HCT116 (cell line): ENCODE measurements at regions not wholly inside any gene's neighbourhood (a gene's known extent, or its start where the extent isn't known, plus 50 kb on each side); places are given as distances from the start of the nearest gene placed in this dataset.
A peak's percentile ranks its signal among the peaks of the same experiment; 100 is the strongest.

Experiments
- ATAC-seq: fragments of 200-7000 bp; cut with Tn5 transposase; 2 replicates; pipeline ENCODE4 v1.9.1; 2020; ENCODE audit warnings: mild to moderate bottlenecking, moderate library complexity
- BruUV-seq: library from RNA; stranded (reverse); fragments of 400-500 nt; replicated peaks from 2 replicates; lab custom pipeline; 2021; lab: Mats Ljungman, UMichigan
- CTCF ChIA-PET: fragments of 300-600 bp; sonication (Branson Sonifier 250); formaldehyde crosslinking; loops from one replicate; lab custom pipeline; 2021; ENCODE audit warnings: antibody characterized with exemption; lab: Charles Lee
- POLR2A ChIA-PET: fragments of 300-600, 350-600 bp; sonication (Branson Sonifier 250); formaldehyde crosslinking; loops from one replicate; lab custom pipeline; 2021; ENCODE audit warnings: antibody characterized with exemption; lab: Charles Lee
- RAD21 ChIA-PET, 2 experiments: fragments of 300-600 bp; sonication (Branson Sonifier 250); formaldehyde crosslinking; loops; one replicate each; lab custom pipeline; 2023; ENCODE audit warnings: low total read pairs in 2 of 2; ENCODE audit not compliant: uncharacterized antibody in 2 of 2, unreplicated experiment in 2 of 2, low non-redundant PET in 1 of 2; lab: Charles Lee
- DNase-seq: peaks from one replicate; pipeline ENCODE4 v3.0.0-alpha.2; 2010; ENCODE audit warnings: low read depth, low spot score
- H2AFZ ChIP-seq: fragments of 200-600 bp; shearing (Covaris generic), sonication (generic); 2 replicates; pipeline ENCODE4 v1.6.1; 2017; ENCODE audit warnings: low read depth, mixed run types, mixed read lengths, antibody characterized with exemption, low read length; ENCODE audit not compliant: poor library complexity, severe bottlenecking
- H3K27ac ChIP-seq: 2 replicates; pipeline ENCODE4 v1.5.1; 2012; ENCODE audit warnings: low read depth, low read length
- H3K27me3 ChIP-seq: fragments of 200-600 bp; sonication (generic); 2 replicates; pipeline ENCODE4 v1.6.1; 2016; ENCODE audit warnings: mixed run types, low read length, mixed read lengths; ENCODE audit not compliant: insufficient read depth
- H3K36me3 ChIP-seq, 2 experiments: fragments of 200-500 bp in 1 of 2; fragments of 200-600 bp in 1 of 2; sonication (Bioruptor generic) in 1 of 2; sonication (generic) in 1 of 2; 2 replicates each; pipeline versions ENCODE4 v1.5.1 to v1.6.1; 2014 to 2016; ENCODE audit warnings: low read length in 2 of 2, inconsistent platforms in 1 of 2, mixed read lengths in 1 of 2, mixed run types in 1 of 2; ENCODE audit not compliant: insufficient read depth in 2 of 2, control insufficient read depth in 1 of 2
- H3K4me1 ChIP-seq, 2 experiments: fragments of 200-600 bp in 1 of 2; sonication (generic) in 1 of 2; 2 replicates each; pipeline versions ENCODE4 v1.5.1 to v1.6.1; 2012 to 2017; ENCODE audit warnings: low read length in 2 of 2, inconsistent platforms in 1 of 2, mild to moderate bottlenecking in 1 of 2, mixed read lengths in 1 of 2, mixed run types in 1 of 2, moderate library complexity in 1 of 2; ENCODE audit not compliant: insufficient read depth in 2 of 2, control insufficient read depth in 1 of 2
- H3K4me2 ChIP-seq: fragments of 200-600 bp; sonication (generic); 2 replicates; pipeline ENCODE4 v1.6.1; 2017; ENCODE audit warnings: mixed run types, low read length, mixed read lengths
- H3K4me3 ChIP-seq, 2 experiments: fragments of 200-600 bp in 1 of 2; sonication (generic) in 1 of 2; replicated peaks in 1 of 2; 2 replicates each; pipeline ENCODE4 v1.5.1; 2011 to 2016; ENCODE audit warnings: low read length in 2 of 2, control low read depth in 1 of 2, low read depth in 1 of 2, mild to moderate bottlenecking in 1 of 2, mixed read lengths in 1 of 2, mixed run types in 1 of 2
- H3K79me2 ChIP-seq: fragments of 200-600 bp; sonication (generic); 2 replicates; pipeline ENCODE4 v1.6.1; 2017; ENCODE audit warnings: mild to moderate bottlenecking, mixed run types, low read length, moderate library complexity, mixed read lengths; ENCODE audit not compliant: insufficient read depth
- H3K9ac ChIP-seq: fragments of 200-600 bp; sonication (generic); 2 replicates; pipeline ENCODE4 v1.6.1; 2016; ENCODE audit warnings: low read length, mixed read lengths
- H3K9me2 ChIP-seq: fragments of 200-600 bp; sonication (generic), shearing (Covaris generic); 2 replicates; pipeline ENCODE4 v1.6.1; 2017; ENCODE audit warnings: mixed run types, mild to moderate bottlenecking, moderate library complexity; ENCODE audit not compliant: insufficient read depth
- H3K9me3 ChIP-seq, 2 experiments: fragments of 200-500 bp in 1 of 2; fragments of 200-600 bp in 1 of 2; sonication (Bioruptor generic) in 1 of 2; sonication (generic) in 1 of 2; 2 replicates each; pipeline ENCODE4 v1.6.1; 2014 to 2017; ENCODE audit warnings: low read length in 2 of 2, mixed read lengths in 2 of 2, inconsistent platforms in 1 of 2, low read depth in 1 of 2, mild to moderate bottlenecking in 1 of 2, mixed run types in 1 of 2, moderate library complexity in 1 of 2; ENCODE audit not compliant: control insufficient read depth in 1 of 2, insufficient read depth in 1 of 2
- H4K20me1 ChIP-seq: fragments of 200-600 bp; sonication (generic), shearing (Covaris generic); 2 replicates; pipeline ENCODE4 v1.6.1; 2017; ENCODE audit warnings: mixed run types, mild to moderate bottlenecking, moderate library complexity; ENCODE audit not compliant: insufficient read depth
- CBX3 ChIP-seq: IDR thresholded peaks from 2 replicates; pipeline ENCODE4 v1.6.1; 2012; ENCODE audit warnings: low read depth
- EZH2 ChIP-seq: fragments of 200-600 bp; sonication (generic); IDR thresholded peaks from 2 replicates; pipeline ENCODE4 v1.6.1; 2017; ENCODE audit warnings: antibody characterized with exemption, mixed run types
- POLR2A ChIP-seq: IDR thresholded peaks from 2 replicates; pipeline ENCODE4 v1.7.0; 2011; ENCODE audit warnings: borderline replicate concordance; ENCODE audit not compliant: insufficient read depth, insufficient read length; ENCODE audit errors: extremely low read depth
- RAD21 ChIP-seq: IDR thresholded peaks from 2 replicates; pipeline ENCODE4 v1.6.1; 2012; ENCODE audit warnings: low read depth, mild to moderate bottlenecking
- SIN3A ChIP-seq: IDR thresholded peaks from 2 replicates; pipeline ENCODE4 v1.6.1; 2012; ENCODE audit warnings: low read depth
- YY1 ChIP-seq: IDR thresholded peaks from 2 replicates; pipeline ENCODE4 v1.6.1; 2011; ENCODE audit warnings: low read length, low read depth, moderate library complexity, mild to moderate bottlenecking; ENCODE audit not compliant: insufficient replicate concordance; ENCODE audit errors: extremely low read depth
- ZFX ChIP-seq: fragments of 450-650 bp; IDR thresholded peaks from 2 replicates; pipeline ENCODE4 v1.6.1; 2017
- intact Hi-C: fragments of 100-400 bp; cut with micrococcal nuclease; formaldehyde crosslinking; loops from 2 replicates; pipeline ENCODE4 v1.10.0; 2022
- TF ChIP-seq, protein P1 (sequence below): IDR thresholded peaks from 2 replicates; pipeline ENCODE4 v1.6.1; 2012; ENCODE audit warnings: low read depth
- TF ChIP-seq, protein P2 (sequence below): IDR thresholded peaks from 2 replicates; pipeline ENCODE4 v1.6.1; 2012
- TF ChIP-seq, protein P3 (sequence below), 3 experiments: fragments of 200-600 bp in 1 of 3; sonication (generic) in 1 of 3; IDR thresholded peaks in 2 of 3; conservative IDR thresholded peaks in 1 of 3; 2 replicates each; pipeline ENCODE4 v1.5.1; 2012 to 2017; ENCODE audit warnings: low read depth in 2 of 3, low read length in 2 of 3, antibody characterized with exemption in 1 of 3, borderline replicate concordance in 1 of 3, control low read depth in 1 of 3, mild to moderate bottlenecking in 1 of 3, mixed read lengths in 1 of 3, mixed run types in 1 of 3, moderate library complexity in 1 of 3; ENCODE audit not compliant: insufficient read depth in 1 of 3

DNA sequence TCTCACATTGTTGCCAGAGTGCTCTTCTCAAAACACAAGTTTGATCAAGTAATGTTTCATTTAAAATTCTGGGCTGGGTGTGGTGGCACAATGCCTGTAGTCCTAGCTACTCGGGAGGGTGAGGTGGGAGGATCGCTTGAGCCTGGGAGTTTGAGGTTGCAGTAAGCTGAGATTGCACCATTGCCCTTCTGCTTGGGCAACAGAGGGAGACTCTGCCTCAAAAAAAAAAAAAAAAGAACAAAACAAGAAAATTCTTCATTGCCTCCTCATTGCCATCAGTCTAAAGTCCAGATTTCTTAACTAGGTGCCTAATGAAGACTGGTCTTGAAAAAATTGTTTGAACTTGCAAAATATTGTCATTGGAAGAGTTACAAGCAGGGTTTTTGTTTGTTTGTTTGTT is 120.1 kb downstream of the MFAP3L start (continued):
- TF ChIP-seq, protein P1, sequence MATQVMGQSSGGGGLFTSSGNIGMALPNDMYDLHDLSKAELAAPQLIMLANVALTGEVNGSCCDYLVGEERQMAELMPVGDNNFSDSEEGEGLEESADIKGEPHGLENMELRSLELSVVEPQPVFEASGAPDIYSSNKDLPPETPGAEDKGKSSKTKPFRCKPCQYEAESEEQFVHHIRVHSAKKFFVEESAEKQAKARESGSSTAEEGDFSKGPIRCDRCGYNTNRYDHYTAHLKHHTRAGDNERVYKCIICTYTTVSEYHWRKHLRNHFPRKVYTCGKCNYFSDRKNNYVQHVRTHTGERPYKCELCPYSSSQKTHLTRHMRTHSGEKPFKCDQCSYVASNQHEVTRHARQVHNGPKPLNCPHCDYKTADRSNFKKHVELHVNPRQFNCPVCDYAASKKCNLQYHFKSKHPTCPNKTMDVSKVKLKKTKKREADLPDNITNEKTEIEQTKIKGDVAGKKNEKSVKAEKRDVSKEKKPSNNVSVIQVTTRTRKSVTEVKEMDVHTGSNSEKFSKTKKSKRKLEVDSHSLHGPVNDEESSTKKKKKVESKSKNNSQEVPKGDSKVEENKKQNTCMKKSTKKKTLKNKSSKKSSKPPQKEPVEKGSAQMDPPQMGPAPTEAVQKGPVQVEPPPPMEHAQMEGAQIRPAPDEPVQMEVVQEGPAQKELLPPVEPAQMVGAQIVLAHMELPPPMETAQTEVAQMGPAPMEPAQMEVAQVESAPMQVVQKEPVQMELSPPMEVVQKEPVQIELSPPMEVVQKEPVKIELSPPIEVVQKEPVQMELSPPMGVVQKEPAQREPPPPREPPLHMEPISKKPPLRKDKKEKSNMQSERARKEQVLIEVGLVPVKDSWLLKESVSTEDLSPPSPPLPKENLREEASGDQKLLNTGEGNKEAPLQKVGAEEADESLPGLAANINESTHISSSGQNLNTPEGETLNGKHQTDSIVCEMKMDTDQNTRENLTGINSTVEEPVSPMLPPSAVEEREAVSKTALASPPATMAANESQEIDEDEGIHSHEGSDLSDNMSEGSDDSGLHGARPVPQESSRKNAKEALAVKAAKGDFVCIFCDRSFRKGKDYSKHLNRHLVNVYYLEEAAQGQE: no peak
- no peak for TF ChIP-seq SIN3A
- TF ChIP-seq, protein P2, sequence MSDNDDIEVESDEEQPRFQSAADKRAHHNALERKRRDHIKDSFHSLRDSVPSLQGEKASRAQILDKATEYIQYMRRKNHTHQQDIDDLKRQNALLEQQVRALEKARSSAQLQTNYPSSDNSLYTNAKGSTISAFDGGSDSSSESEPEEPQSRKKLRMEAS: no peak
- TF ChIP-seq CBX3: no peak
- no peak for TF ChIP-seq YY1
- TF ChIP-seq ZFX: no peak
- TF ChIP-seq EZH2: no peak

DNA sequence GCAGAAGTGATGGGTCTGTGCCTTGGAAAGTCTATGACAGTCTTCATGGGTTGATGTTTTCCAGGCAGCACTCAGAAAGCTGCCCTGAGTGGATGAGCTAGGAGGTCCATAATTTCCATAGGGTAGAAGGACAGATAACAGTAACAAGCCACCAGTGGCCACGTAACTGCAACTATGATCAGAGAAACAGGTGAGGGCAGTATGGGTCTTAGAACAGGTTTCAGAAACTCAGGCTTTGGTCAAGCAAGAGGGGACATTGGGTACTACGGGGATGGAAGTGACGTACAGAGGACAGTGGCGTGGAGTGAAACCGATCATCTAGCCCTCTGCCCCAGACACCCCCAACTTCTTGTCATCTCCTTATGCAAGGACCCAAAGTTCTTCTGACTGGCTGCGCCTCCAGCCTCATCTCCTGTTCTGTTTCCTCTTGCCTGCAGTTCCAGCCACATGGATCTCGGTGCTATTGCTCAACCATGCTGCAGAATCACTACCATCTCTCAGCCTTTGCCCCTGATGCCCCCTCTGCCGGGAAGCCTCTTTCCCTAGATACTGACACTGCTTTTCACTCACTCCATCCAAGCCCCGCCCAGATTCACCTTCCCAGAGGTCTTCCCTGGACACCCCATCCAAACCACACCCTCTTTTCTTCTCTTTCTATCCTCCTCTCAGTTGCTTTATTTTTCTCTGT is 123.4 kb downstream of the MFAP3L start:
- DNase-seq (peak; percentile 7), ATAC-seq (peak; percentile 27; the same call in 1 of the 2 replicates)
- no peaks in the 10 kb centered on the region for H3K27me3 ChIP-seq
- POLR2A ChIA-PET: no interaction called here
- no peak overlapping the region for H3K4me2 ChIP-seq
- H4K20me1 ChIP-seq: no peaks in the 10 kb centered on the region
- TF ChIP-seq, protein P3, sequence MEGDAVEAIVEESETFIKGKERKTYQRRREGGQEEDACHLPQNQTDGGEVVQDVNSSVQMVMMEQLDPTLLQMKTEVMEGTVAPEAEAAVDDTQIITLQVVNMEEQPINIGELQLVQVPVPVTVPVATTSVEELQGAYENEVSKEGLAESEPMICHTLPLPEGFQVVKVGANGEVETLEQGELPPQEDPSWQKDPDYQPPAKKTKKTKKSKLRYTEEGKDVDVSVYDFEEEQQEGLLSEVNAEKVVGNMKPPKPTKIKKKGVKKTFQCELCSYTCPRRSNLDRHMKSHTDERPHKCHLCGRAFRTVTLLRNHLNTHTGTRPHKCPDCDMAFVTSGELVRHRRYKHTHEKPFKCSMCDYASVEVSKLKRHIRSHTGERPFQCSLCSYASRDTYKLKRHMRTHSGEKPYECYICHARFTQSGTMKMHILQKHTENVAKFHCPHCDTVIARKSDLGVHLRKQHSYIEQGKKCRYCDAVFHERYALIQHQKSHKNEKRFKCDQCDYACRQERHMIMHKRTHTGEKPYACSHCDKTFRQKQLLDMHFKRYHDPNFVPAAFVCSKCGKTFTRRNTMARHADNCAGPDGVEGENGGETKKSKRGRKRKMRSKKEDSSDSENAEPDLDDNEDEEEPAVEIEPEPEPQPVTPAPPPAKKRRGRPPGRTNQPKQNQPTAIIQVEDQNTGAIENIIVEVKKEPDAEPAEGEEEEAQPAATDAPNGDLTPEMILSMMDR (IDR thresholded peaks at IDR 0.05 in 2 of 3, conservative IDR thresholded peaks at IDR 0.05 in 1 of 3; ENCODE audit: borderline replicate concordance in 1 of 3, insufficient read depth in 1 of 3, low read depth in 2 of 3, low read length in 2 of 3): peak in 1 of 3 experiments; percentile 36; a peak in 2 of 6 replicates
- TF ChIP-seq POLR2A (no peak), RAD21 (peak; percentile 60)
- no peaks in the 10 kb centered on the region for H3K9me3 ChIP-seq
- CTCF ChIA-PET: interaction anchor here (1.8 kb wide), 1 partner anchor 145 kb away, joined by 4 read pairs; no protein-coding TSS in a partner anchor
- no peak overlapping the region for H2AFZ ChIP-seq
- H3K9ac ChIP-seq: no peak overlapping the region
- H3K4me3 ChIP-seq: no peak overlapping the region
- H3K79me2 ChIP-seq: no peaks in the 10 kb centered on the region
- RAD21 ChIA-PET: no interaction called here
- intact Hi-C loops: no loop called here
- H3K9me2 ChIP-seq: no peaks in the 10 kb centered on the region
- no TSS peak for BruUV-seq
- no peaks in the 10 kb centered on the region for H3K36me3 ChIP-seq
- H3K27ac ChIP-seq: no peak overlapping the region
- H3K4me1 ChIP-seq: peaks cover 7 to 39% of the 10 kb centered on the region in 2 experiments; a peak in 3 of 4 replicates
